Neuronal stem cell (in vitro differentiated cells): ENCODE measurements at regions not wholly inside any gene's neighbourhood (a gene's known extent, or its start where the extent isn't known, plus 50 kb on each side); places are given as distances from the start of the nearest gene placed in this dataset.

Experiments used
- DNase-seq: peaks from one replicate; pipeline ENCODE4 v3.0.0-alpha.2; 2013; ENCODE audit warnings: low spot score
- H2AFZ ChIP-seq: one replicate; pipeline ENCODE4 v1.6.1; 2013; ENCODE audit warnings: mild to moderate bottlenecking, low read length, inconsistent platforms
- H2AK5ac ChIP-seq: 2 replicates; pipeline ENCODE4 v1.6.1; 2013; ENCODE audit warnings: low read depth, mild to moderate bottlenecking, inconsistent platforms, low read length, moderate library complexity, mixed read lengths
- H2BK120ac ChIP-seq: 2 replicates; pipeline ENCODE4 v1.6.1; 2013; ENCODE audit warnings: low read depth, mild to moderate bottlenecking, inconsistent platforms, low read length, moderate library complexity, mixed read lengths
- H2BK12ac ChIP-seq: one replicate; pipeline ENCODE4 v1.6.1; 2013; ENCODE audit warnings: low read length, inconsistent platforms
- H2BK15ac ChIP-seq: 2 replicates; pipeline ENCODE4 v1.6.1; 2013; ENCODE audit warnings: mild to moderate bottlenecking, low read length, inconsistent platforms, mixed read lengths
- H2BK5ac ChIP-seq: one replicate; pipeline ENCODE4 v1.6.1; 2013; ENCODE audit warnings: inconsistent platforms, mild to moderate bottlenecking, low read length, moderate library complexity
- H3K14ac ChIP-seq: one replicate; pipeline ENCODE4 v1.6.1; 2013; ENCODE audit warnings: low read length, inconsistent platforms
- H3K18ac ChIP-seq: 2 replicates; pipeline ENCODE4 v1.6.1; 2013; ENCODE audit warnings: low read length, inconsistent platforms
- H3K23ac ChIP-seq: 2 replicates; pipeline ENCODE4 v1.6.1; 2013; ENCODE audit warnings: low read depth, mild to moderate bottlenecking, mixed read lengths, low read length, inconsistent platforms; ENCODE audit not compliant: poor library complexity
- H3K27ac ChIP-seq: replicated peaks from 3 replicates; pipeline ENCODE4 v1.5.1; 2013; ENCODE audit warnings: low read length, inconsistent platforms
- H3K27me3 ChIP-seq, 3 experiments: 2 replicates each; pipeline ENCODE4 v1.6.1; 2013; ENCODE audit warnings: low read length in 3 of 3, mild to moderate bottlenecking in 2 of 3, inconsistent platforms in 1 of 3, low read depth in 1 of 3, mixed read lengths in 1 of 3, moderate library complexity in 1 of 3; ENCODE audit not compliant: control insufficient read depth in 3 of 3, insufficient read depth in 3 of 3
- H3K36me3 ChIP-seq, 2 donors: replicated peaks in 1 of 2; 2 replicates each; pipeline ENCODE4 v1.6.1; 2013; ENCODE audit warnings: low read length in 2 of 2; ENCODE audit not compliant: control insufficient read depth in 2 of 2, insufficient read depth in 2 of 2
- H3K4ac ChIP-seq: 2 replicates; pipeline ENCODE4 v1.6.1; 2013; ENCODE audit warnings: inconsistent platforms, mild to moderate bottlenecking, low read length, moderate library complexity
- H3K4me1 ChIP-seq, 2 donors: 1 replicate in 1 of 2; 2 replicates in 1 of 2; pipeline ENCODE4 v1.6.1; 2013; ENCODE audit warnings: low read length in 2 of 2, low read depth in 1 of 2; ENCODE audit not compliant: control insufficient read depth in 2 of 2, insufficient read depth in 1 of 2
- H3K4me2 ChIP-seq: one replicate; pipeline ENCODE4 v1.6.1; 2013; ENCODE audit warnings: mild to moderate bottlenecking, low read length, inconsistent platforms; ENCODE audit not compliant: insufficient read depth, poor library complexity, severe bottlenecking
- H3K4me3 ChIP-seq, 2 donors: 2 replicates each; pipeline ENCODE4 v1.5.1; 2013; ENCODE audit warnings: low read length in 2 of 2, mild to moderate bottlenecking in 2 of 2, inconsistent platforms in 1 of 2, moderate library complexity in 1 of 2
- H3K79me1 ChIP-seq: one replicate; pipeline ENCODE4 v1.6.1; 2013; ENCODE audit warnings: low read depth, mild to moderate bottlenecking, inconsistent platforms, low read length, moderate library complexity
- H3K9ac ChIP-seq: one replicate; pipeline ENCODE4 v1.6.1; 2013; ENCODE audit warnings: mild to moderate bottlenecking, low read depth, low read length, inconsistent platforms; ENCODE audit not compliant: poor library complexity
- H3K9me3 ChIP-seq, 2 donors: replicated peaks in 1 of 2; 2 replicates each; pipeline versions ENCODE3 to v1.6.1; 2013; ENCODE audit warnings: low read length in 2 of 2, mild to moderate bottlenecking in 2 of 2, inconsistent platforms in 1 of 2, low read depth in 1 of 2, mixed read lengths in 1 of 2, moderate library complexity in 1 of 2; ENCODE audit not compliant: control insufficient read depth in 2 of 2, insufficient read depth in 1 of 2
- H4K8ac ChIP-seq: one replicate; pipeline ENCODE4 v1.6.1; 2013; ENCODE audit warnings: low read depth, mild to moderate bottlenecking, inconsistent platforms, low read length, moderate library complexity
- H4K91ac ChIP-seq: one replicate; pipeline ENCODE4 v1.6.1; 2013; ENCODE audit warnings: low read length, low read depth, mild to moderate bottlenecking, inconsistent platforms; ENCODE audit not compliant: poor library complexity
- WGBS, 2 donors: extraction: QIAGEN DNeasy Blood & Tissue Kit; methylation state at CpG; one replicate each; pipeline ENCODE4 v1.1.7; 2013; ENCODE audit warnings: missing lambda C conversion rate in 2 of 2, mixed read lengths in 1 of 2; ENCODE audit not compliant: insufficient read length in 2 of 2, insufficient replicate concordance in 1 of 2; ENCODE audit errors: extremely low coverage in 2 of 2; 5-methylcytosine and 5-hydroxymethylcytosine counted together

- Histone ChIP-seq H3K4me3 (no peak overlapping the region), H4K91ac (no peak overlapping the region), H3K14ac (no peak overlapping the region), H3K4me1 (peaks cover 0 to 33% of the 10 kb centered on the region in 2 donors), H3K27ac (no peak overlapping the region), H2BK5ac (no peak overlapping the region), H3K9ac (no peak overlapping the region), H3K4ac (no peak overlapping the region), H3K79me1 (no peaks in the 10 kb centered on the region), H3K23ac (no peak overlapping the region), H2BK120ac (no peak overlapping the region), H2AK5ac (no peak overlapping the region), H2BK15ac (no peak overlapping the region), H2BK12ac (no peak overlapping the region), H3K27me3 (no peaks in the 10 kb centered on the region), H4K8ac (no peak overlapping the region), H3K36me3 (no peaks in the 10 kb centered on the region), H3K9me3 (no peaks in the 10 kb centered on the region), H2AFZ (no peak overlapping the region), H3K4me2 (no peak overlapping the region), H3K18ac (no peak overlapping the region)
- DNase-seq, result no peak
- WGBS, 2 donors, result no CpG with 5 or more reads among the region's 3 CpGs
Observed at GRCh38 chr17:34478244-34478643, 101.1 kb upstream of the TMEM132E start.

- H3K9ac ChIP-seq, result no peak overlapping the region
- H3K23ac ChIP-seq, result no peak overlapping the region
- no peak for DNase-seq
- peaks cover 0 to 33% of the 10 kb centered on the region in 2 donors for H3K4me1 ChIP-seq
- no CpG with 5 or more reads among the region's 4 CpGs for WGBS, 2 donors
- H3K4me3 ChIP-seq, result no peak overlapping the region
- H4K91ac ChIP-seq, result no peak overlapping the region
- H2AK5ac ChIP-seq, result no peak overlapping the region
- H3K18ac ChIP-seq, result no peak overlapping the region
- no peak overlapping the region for H3K27ac ChIP-seq
- H3K14ac ChIP-seq, result no peak overlapping the region
- H3K4me2 ChIP-seq, result no peak overlapping the region
- no peaks in the 10 kb centered on the region for H3K27me3 ChIP-seq
- H3K79me1 ChIP-seq, result no peaks in the 10 kb centered on the region
- H2BK5ac ChIP-seq, result no peak overlapping the region
- H2BK15ac ChIP-seq, result no peak overlapping the region
- no peak overlapping the region for H4K8ac ChIP-seq
- H2BK12ac ChIP-seq, result no peak overlapping the region
- H3K36me3 ChIP-seq, result no peaks in the 10 kb centered on the region
- H2AFZ ChIP-seq, result no peak overlapping the region
- H3K9me3 ChIP-seq, result no peaks in the 10 kb centered on the region
- H3K4ac ChIP-seq, result no peak overlapping the region
- H2BK120ac ChIP-seq, result no peak overlapping the region
Observed at GRCh38 chr17:34475296-34475695, 104.1 kb upstream of the TMEM132E start.

GRCh38 chr17:34474706-34475105 lies 104.7 kb upstream of the TMEM132E start:
- no CpG with 5 or more reads among the region's 2 CpGs for WGBS, 2 donors
- H2BK5ac ChIP-seq, result no peak overlapping the region
- H3K27ac ChIP-seq, result no peak overlapping the region
- H4K8ac ChIP-seq, result no peak overlapping the region
- H2AK5ac ChIP-seq, result no peak overlapping the region
- no peak overlapping the region for H3K14ac ChIP-seq
- H2BK15ac ChIP-seq, result no peak overlapping the region
- H4K91ac ChIP-seq, result no peak overlapping the region
- no peak overlapping the region for H3K9ac ChIP-seq
- H3K4me1 ChIP-seq, result peaks cover 0 to 33% of the 10 kb centered on the region in 2 donors
- H3K4ac ChIP-seq, result no peak overlapping the region
- peak overlapping the region; percentile 48 for H2BK12ac ChIP-seq
- no peaks in the 10 kb centered on the region for H3K9me3 ChIP-seq
- no peak overlapping the region for H2BK120ac ChIP-seq
- H3K27me3 ChIP-seq, result no peaks in the 10 kb centered on the region
- H3K36me3 ChIP-seq, result no peaks in the 10 kb centered on the region
- H3K4me3 ChIP-seq, result peak overlapping the region in 1 of 2 donors; percentile 19
- peak overlapping the region; percentile 20 for H3K18ac ChIP-seq
- H2AFZ ChIP-seq, result no peak overlapping the region
- DNase-seq, result no peak
- H3K79me1 ChIP-seq, result no peaks in the 10 kb centered on the region
- H3K4me2 ChIP-seq, result no peak overlapping the region
- no peak overlapping the region for H3K23ac ChIP-seq

GRCh38 chr17:34472363-34472762 lies 107.0 kb upstream of the TMEM132E start:
- no peak overlapping the region for H2AFZ ChIP-seq
- peaks cover 0 to 26% of the 10 kb centered on the region in 2 donors for H3K4me1 ChIP-seq
- H2BK5ac ChIP-seq, result no peak overlapping the region
- no peaks in the 10 kb centered on the region for H3K36me3 ChIP-seq
- no peak overlapping the region for H3K4me2 ChIP-seq
- H4K8ac ChIP-seq, result no peak overlapping the region
- no peak overlapping the region for H2BK120ac ChIP-seq
- no peaks in the 10 kb centered on the region for H3K9me3 ChIP-seq
- H3K79me1 ChIP-seq, result no peaks in the 10 kb centered on the region
- no peak overlapping the region for H3K18ac ChIP-seq
- no peak overlapping the region for H3K4me3 ChIP-seq
- no peak for DNase-seq
- H3K27me3 ChIP-seq, result no peaks in the 10 kb centered on the region
- no peak overlapping the region for H2BK15ac ChIP-seq
- no CpG with 5 or more reads among the region's 1 CpG for WGBS, 2 donors
- no peak overlapping the region for H3K9ac ChIP-seq
- H3K14ac ChIP-seq, result no peak overlapping the region
- no peak overlapping the region for H3K27ac ChIP-seq
- no peak overlapping the region for H3K23ac ChIP-seq
- H3K4ac ChIP-seq, result no peak overlapping the region
- no peak overlapping the region for H2AK5ac ChIP-seq
- H4K91ac ChIP-seq, result no peak overlapping the region
- H2BK12ac ChIP-seq, result no peak overlapping the region
